ENCODE measurements at regions not wholly inside any gene's neighbourhood (a gene's known extent, or its start where the extent isn't known, plus 50 kb on each side); places are given as distances from the start of the nearest gene placed in this dataset.

DNA sequence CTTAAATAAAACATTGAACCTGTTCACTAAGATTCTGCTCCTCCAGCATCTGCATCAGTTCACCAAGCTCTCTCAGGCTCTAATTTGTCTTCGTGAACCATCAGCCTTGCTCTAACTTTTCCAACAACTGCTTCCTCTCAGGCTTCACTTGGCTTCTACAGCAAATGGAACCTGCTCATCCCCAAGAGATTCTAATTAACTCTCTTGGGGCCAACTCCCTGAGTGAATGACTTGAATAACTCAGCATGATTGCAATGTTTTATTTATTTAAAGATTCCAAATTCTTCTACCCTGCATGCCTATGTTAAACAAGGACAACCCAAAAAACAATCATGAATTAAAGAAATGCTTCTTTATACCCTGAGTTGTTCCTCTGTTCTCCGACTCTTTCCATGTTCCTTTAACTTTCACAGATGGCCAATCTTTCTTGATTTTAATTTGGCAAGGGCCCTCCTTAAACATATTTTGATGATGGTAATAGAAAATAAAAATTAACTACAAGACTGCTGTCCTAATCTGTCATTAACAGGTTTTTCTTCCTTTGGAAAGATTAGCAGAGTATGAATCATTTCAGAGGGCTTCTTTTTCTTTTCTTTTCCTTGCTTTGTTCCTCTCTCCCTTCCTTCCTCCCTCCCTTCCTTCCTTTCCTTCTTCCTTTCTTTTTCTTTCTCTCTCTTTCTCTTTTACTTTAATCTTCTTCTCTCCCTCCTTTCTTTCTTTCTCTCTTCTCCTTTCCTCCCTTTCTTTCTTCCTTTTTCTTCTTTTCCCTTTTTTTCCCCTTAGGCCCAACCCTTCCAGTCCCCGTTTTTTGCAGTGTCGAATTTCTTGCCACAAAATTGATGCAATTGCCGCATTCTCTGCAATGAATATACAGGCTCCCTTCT lies 195.0 kb upstream of the RHOBTB1 start:
- peak; percentile 73 for DNase-seq

DNA sequence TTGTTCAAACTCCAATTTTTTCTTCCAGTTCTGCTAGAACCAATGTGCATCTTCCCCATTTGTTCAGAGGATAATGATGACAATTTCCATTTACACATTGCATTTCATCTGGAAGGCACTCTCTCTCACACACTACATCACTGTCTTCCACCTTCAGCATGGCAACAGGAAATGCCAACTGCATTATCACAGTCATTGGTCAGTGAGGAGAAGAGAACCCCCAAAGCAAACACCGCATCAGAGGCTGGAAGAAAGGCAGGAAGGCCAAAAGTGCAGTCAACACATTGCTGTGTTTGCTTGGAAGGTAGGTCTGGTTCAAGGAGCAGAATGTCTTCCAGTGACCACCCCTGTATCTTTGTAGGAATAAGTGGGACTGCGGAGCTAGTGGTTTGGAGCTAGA lies 192.2 kb upstream of the RHOBTB1 start:
- peak; percentile 72 for DNase-seq

DNA sequence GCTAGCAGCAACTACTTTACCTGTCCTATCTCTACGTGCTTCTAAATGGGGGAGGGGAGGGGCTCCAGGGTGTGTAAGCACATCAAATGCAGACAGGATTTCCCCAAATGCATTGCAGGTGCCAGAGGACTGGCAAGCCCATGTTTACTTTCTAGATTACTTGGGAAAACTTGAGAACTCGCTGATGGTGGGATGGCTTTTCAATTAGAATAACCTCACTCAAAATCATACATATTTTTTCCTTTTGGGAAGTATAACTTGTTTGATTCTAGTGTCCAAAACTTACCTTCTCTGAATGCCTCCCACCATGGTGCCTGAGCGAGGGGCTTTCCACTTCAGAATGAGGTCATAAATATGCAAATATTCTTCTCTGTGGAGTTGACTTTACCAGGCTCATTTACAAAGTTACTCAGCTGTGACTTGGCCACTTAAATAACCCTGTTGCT lies 191.3 kb upstream of the RHOBTB1 start:
- no peak for DNase-seq

DNA sequence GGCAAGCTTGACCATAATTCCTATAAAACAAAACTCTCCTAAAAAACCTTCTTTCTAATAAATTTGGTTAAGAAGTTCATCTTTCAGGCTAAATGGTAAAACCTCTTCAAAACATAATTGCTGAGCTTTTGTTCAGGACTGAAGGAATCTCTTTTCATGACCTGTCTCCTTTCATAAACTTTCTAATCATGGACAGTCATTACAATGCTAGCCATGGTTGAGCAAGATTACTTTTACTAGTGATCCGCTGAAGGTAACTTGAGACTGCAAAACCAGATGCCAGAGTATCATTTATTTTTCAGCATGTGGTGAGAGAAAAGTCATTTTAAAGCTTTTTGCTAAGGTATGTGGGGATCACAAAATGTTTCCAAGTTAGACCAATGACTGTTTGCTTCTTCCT lies 186.4 kb upstream of the RHOBTB1 start:
- DNase-seq: no peak

DNA sequence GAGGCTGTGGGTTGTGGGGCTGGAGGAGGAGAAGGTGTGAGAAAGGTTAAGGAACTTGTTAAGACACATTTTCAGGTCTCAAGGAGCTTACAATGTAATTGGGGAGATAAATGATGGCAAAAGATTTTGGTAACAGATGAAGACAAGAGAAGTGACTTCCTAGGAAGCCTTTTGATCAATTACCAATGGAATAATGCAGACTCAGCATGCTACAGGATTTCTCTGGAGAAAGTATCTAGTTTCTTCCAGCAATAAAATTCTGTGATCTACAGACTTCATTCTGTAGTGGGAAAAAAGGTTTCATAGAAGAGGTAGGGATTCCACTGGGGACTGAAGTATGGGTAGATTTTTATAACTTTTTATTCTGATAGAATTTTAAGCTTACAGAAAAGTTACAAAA lies 184.2 kb upstream of the RHOBTB1 start:
- no peak for DNase-seq

DNA sequence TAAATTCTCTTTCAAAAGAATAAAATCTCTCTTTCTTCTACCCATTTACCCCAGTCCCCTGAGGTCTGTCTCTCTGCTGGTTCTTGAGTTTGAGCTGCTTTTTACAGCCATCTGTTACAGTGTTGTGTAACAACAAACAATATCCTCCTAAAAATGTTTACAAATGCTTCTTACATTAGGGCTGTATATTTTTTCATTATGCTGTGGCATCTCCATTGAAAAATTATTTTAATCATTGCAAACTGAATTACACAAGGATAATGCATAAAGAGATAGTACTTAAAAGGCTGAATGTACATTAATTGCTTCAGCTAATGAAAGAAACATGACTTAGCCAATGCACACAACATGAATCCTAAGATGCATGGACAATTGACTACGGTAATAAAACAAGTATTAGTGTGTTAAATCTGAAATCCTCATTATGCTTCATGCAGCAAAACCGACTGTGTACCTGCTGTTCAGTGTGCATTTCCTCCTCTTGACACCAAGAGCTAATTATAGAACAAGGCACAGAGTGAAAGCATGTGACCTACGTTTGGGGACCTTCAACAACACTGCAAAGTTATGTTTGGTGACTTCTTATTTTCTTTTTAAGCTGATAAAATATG lies 181.7 kb upstream of the RHOBTB1 start:
- DNase-seq: no peak

DNA sequence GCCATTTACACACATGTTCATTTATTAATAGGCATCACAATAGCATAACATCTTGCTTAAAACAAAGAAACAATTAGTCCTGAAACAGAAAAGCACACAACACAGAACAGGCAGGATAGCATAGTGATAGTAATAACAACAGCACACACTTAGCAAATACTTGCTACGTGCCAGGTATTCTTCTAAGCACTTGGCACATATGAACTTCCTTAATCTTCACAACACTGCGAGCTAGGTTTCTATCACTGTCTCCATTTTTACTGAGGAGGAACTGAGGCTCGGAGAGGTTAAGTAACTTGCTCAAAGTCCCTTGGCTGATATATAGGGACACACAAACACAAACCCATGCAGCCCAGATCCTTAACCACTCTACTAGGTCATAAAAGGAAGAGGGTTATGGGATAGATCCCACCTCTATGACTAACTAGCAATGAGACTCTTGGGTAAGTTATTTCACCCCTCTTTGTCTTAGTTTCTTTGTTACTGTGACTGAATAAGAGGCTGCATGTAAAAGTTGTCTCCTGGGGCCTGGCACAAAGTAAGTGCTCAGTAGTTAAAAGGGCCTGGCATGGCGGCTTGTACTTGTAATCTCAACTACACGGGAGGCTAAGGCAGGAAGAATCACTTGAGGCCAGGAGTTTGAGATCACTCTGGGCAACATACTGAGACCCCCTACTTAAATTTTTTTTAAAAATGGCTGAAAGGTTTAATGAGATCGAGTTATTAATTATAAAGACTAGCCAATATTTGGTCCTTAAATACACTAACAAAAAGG lies 181.0 kb upstream of the RHOBTB1 start:
- no peak for DNase-seq

DNA sequence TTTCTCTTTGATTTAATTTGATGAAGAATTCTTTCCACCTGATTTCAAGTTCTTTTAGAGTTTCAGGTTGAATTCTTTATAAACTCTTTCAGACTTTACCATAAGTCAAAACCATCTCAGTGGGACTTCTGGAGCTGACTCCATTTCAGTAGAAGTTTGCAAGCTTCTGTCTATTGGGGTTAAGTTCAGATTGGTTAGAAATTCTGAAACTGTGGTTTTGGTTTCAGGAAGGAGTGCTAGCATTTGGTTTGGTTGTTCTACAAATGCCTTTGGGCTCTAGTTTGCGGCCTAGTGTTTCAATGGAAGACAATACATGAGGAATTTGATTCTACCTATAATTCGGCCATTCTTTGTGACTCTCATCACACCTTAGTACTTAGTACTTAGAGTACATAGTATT lies 176.8 kb upstream of the RHOBTB1 start:
- DNase-seq: no peak

DNA sequence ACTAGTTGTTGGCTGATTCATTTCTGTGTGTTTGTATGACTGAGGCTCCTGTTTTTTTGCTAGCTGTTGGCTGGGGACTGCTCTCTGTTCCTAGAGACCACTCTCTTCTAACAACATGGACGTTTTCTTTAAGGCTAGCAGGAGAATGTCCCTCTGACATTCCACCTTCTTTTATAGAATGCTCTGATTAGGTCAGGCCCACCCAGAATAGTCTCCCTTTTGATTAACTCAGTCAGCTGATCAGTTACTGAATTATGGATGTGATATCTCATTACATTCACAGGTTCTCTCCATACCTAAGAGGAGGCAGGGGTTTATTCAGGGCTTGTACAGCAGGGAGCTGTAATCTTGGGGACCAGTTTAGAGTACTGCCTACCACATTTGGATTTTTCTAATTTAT lies 175.6 kb upstream of the RHOBTB1 start:
- DNase-seq: no peak

DNA sequence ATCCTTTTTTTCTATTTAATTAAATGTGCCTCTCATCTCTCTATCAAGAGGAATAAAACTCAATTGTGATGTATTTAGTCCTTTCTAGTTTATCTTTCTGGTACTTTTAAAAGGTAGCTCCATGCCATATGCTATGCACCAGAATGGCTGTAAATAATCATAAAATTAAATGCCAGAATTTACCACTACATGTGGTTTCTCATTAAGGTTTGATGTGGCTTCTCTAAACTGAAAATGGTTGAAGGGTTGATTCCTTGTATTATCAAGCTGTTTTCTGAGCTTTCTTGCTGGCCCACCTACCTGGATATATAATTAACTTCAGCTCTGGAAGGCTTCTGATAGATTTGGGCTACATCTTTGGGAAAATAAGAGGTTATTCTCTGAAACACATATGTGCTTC lies 171.9 kb upstream of the RHOBTB1 start:
- no peak for DNase-seq

DNA sequence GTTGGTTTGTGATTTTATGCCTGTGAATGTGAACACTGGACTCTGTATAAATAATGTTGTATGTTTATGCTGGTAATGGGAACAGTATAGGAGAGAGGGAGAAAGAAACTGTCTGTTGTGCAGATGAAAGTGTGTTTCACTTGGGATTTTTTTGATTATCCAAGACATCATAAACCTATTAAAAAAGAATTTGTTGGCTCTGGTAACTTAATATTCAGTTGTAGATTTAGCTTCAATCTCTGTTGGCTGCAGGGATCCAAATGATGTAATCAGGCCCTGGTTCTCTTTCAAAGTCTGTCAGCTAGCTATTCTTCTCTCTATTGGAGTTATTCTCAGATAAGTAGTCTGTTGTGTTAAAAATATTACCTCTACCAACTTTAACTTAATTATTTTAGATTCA lies 168.8 kb upstream of the RHOBTB1 start:
- no peak for DNase-seq

DNA sequence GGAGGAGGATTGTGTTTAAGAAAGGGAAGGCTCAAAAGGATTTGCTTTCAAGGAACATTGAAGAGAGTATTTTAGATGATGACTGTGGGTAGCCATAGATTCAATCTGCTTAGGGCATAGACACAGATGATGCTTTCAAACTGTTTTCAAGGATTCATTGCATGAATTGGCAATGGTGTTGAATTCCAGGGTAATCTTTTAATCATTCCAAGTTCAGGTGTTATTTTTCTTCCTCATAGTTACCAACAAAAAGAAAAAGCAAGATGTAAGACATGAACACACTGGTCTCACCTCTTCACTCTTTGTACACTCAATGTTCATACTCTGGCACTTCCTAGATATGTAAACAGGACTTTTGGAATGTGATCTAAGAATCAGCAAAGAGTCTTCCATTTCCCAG lies 167.0 kb upstream of the RHOBTB1 start:
- DNase-seq: no peak

DNA sequence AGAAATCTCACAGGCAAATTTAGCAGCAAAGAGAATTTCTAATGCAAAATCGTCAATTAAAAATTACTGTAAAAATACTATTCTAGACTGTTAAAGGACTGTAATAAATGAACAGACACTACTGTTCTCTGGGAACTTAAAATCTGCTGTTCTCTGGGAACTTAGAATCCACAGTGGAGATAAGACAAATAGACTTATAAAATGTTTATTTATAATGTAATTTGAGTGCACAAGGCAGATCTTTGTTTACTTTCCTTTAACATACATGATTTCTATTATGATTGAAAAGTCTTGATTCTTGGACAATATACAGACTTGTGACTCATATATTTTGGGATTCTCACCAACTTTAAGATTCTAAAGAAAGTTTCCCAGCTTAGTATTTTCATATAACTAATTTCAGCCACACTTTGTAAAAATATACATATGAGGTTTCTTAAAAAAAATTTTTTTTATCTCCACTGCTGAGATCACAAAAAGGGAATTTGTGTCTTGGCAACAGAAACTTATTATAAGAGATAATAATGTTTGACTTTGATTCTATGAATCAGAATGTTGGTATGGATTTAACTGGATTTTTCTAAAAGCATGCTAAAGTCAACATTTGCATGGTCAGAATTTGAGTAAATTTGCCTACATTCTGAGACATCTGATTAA lies 166.3 kb upstream of the RHOBTB1 start:
- DNase-seq: peak; percentile 93

DNA sequence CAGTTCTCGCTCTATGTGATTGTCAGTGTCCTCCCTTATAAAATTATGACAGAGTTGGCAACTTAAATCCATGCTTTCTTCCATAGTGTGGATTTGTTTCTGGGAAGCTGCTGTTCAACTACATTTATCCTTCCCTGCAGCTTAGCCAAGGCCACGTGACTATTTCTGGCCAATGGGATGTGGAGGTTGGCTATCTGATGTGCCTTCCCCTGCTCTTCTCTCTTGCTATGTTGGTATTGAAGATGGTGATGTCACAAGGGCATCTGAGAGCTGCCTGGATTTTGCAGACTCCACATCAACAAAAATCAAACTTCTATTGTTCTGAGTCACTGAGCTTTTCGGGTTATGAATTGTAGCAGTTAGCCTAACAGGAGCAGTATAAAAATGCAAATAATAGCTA lies 164.9 kb upstream of the RHOBTB1 start:
- peak; percentile 57 for DNase-seq

DNA sequence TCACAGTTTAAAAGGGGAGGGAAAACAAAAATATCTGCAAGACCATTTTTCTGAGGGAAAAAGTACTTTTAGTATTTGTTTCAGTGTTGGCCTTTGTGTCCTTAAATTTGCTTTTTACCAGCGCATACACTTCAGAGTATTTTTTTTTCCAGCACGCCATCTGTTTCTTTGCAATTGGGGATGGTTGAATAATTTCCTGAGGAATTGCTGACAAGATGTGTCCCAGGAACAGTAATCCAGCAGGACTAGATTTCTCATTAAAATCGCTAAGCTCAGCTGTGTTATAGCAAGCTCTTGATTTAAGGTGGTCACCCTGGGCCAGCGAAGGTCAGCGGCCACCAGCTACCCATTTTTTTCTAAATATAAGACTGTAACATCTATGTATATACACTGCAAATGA lies 156.9 kb upstream of the RHOBTB1 start:
- DNase-seq: no peak

DNA sequence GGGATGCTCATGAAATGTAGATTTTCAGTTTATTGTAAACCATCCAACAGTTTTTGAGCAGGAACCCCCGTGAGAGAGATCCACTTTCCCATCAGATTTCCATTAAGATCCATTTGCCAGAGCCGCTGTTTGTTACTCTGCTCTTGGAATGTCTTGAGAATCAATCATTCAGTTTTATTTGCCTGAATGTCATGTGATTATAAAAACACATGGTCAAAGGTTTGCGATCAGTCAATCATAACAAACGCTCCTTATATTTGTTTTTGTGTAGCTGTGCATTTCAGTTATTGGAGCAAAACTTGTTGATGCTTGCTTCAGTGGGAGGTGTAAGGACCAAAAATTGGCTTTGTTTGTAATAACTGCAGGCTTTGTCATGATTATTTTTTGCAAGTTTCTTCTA lies 155.8 kb upstream of the RHOBTB1 start:
- DNase-seq: no peak

DNA sequence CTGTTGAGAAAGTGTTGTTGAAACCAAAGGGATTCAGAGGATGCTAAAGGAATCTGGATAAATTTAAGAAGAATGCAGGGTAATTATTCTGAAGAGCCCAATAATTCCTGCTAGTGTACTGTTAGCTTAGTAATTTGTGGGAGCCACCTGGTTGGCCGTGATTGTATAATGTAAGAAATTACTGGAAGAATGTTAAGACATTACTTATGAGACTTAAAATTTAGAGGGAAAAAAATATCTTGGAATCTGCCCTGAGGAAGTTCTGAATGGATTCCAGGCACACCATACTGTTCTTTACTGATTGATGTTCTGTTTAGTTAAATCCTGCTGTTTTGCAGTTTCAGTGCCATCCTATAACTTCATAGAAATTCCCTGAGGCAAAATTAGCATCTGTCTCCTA lies 155.0 kb upstream of the RHOBTB1 start:
- no peak for DNase-seq

DNA sequence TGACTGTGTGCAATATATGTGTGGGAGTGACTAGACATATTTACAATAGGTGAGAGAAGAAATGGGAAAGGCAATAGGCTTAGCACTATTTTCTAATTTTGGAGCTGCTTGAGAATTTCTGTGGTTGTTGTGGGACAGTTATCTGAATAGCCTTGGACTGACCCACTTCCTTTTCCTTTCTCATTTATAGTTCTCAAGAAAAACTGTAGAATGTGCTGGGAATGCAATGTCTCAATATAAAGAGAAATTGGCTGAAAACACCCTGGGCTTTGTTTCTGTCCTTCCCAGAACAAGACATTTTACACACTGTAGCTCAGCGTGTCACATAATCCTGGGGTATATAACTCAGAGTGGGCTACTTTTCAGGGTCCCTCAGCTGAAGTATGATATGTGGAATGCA lies 153.0 kb upstream of the RHOBTB1 start:
- peak; percentile 36 for DNase-seq

DNA sequence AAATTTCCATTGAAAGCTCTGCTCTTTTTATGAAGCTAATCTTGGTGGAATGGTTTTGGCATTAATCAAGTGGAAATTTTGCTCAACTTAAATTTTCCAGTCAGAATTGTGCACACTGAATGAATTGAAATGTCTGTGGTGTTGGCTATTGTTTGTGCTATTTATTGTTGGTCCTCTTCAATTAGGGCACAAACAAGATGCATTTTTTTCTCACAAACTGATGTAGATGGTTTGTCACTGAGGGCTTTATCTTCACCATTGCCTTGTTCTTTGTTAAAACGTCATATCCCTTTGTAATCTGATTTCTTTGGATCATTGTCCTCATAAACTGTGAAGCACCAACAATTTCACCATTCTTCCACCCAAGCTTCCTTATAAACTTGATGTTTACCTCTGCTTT lies 152.1 kb upstream of the RHOBTB1 start:
- no peak for DNase-seq

DNA sequence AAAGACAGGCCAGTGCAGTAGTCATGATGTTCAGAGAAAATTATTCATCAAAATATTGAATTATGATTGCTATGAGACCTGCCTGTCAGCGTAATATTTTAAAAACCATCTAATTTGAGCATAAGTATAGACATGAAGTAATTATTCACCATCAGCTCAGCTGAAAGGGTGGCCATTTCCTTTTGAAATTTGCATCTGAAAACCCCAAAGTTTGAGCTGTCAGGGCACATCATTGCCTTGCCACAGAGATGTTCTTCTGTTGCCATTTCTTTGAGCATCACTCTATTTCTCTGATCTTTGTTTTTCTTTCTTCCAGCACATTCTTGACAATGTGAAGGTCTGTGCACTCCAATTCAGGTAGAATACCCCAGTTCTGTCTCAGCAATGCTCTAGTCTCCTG lies 147.5 kb upstream of the RHOBTB1 start:
- no peak for DNase-seq

DNA sequence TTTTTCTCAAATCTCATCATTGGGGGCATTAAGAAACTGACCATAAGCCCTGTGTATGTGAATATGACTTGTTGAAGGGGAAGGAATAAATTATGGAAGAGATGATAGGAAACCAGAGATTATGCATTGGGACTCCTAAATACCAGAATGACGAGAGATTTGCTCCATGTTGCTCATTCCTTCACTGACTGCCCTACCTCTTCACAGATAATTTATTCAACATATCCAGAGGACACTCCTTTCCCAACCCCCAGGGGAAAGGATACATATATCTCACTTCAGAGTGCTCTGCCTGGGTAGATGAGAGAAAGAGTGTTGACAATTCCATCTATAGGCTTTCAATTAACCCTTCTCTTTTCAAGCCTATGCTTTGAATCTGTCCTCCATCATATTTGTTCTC lies 145.3 kb upstream of the RHOBTB1 start:
- DNase-seq: no peak

DNA sequence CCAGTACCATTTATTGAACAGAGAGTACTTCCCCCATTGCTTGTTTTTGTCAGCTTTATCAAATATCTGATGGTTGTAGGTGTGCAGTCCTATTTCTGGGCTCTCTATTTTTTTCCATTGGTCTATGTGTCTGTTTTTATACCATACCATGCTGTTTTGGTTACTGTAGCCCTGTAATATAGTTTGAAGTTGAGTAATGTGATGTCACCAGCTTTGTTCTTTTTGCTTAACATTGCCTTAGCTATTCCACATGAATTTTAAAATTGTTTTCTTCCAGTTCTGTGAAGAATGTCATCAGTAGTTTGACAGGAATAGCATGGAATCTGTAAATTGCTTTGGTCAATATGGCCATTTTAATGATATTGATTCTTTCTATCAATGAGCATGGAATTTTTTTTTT lies 140.5 kb upstream of the RHOBTB1 start:
- DNase-seq: no peak

DNA sequence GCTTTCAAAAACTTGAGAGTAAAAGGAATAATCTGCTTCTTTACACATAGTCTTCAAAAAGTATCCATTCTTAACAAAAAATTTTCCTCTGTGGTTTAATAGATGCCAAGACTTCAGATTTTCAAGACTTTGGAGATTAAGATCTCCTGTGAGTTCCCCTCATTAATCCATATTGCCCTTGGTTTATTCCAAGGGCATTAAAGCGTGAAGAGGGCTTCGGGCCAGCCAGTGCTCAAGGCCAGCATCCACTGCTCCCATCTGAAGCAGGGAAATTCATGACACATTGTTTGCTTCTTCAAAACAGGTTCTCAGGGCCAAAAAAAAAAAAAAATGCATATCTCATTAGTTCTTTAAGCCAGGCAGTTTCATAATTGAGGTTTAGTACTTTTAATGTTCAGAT lies 137.3 kb upstream of the RHOBTB1 start:
- DNase-seq: no peak

All from fibroblast of skin of back (primary cell).